GM03348 (cell line): ENCODE measurements at regions not wholly inside any gene's neighbourhood (a gene's known extent, or its start where the extent isn't known, plus 50 kb on each side); places are given as distances from the start of the nearest gene placed in this dataset.
"Not testable (repeated sequence)": the region's sequence is repeated elsewhere in the genome, so short reads cannot be mapped to it uniquely, and the experiment has no call there.

Experiments used
- DNase-seq: peaks from one replicate; pipeline ENCODE4 v3.0.0; 2012; ENCODE audit warnings: low spot score

DNA sequence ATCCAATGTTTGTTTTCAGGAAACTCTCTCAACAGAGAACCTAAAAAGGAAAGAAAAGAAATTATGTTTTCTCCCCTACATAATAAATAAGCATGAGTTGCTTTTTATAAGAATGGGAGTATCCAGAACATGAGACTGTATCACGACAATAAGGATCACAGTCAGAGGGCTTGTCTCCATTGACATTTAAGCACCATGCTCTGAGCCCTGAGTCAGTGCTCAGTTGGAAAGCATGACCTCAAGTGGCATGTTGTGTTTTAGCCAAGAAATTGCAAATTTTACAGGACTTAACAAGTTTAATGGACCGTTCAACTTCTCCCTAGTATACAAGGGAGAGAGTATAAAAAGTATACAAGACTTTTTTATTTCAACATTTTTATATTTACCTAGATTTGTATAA, 431.6 kb downstream of the GJA1 start:
- DNase-seq: no peak

DNA sequence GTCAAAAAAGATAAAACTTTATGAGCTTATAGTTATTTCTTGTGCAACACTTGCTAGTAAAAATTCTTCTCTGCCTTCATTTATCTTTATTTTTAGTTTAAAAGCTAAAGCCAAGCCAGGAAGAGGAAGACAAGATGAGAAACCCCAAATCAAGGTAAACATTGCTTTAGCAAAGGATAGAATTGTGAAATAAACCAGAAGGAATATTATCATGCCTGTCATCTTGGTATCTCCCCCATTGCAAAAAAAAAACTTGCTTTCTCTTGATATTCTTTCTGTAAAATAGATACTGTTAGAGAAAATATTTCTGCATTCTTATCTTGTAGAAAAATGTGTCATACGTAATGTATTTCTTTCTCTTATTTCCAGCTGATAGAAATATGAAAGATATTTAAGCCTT, 432.8 kb downstream of the GJA1 start:
- DNase-seq: no peak

DNA sequence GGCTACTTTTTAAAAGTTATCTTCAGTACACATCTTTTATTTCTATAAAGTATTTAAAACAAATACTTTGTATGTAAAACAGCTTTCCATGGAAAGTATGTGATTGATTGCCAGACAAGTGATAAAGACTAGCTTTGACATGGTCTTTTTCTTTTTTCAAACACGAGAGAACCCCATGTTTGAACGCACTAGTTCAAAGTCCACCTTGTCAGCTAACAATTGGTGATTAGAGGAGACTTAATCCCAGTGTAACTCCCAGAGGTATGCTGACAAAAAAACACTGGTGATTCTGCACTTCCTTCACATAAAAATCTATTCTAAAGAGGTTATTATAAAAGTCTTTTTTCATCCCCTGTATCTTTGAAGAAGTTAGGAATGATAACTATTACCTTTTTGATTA, 438.1 kb downstream of the GJA1 start:
- DNase-seq: no peak

DNA sequence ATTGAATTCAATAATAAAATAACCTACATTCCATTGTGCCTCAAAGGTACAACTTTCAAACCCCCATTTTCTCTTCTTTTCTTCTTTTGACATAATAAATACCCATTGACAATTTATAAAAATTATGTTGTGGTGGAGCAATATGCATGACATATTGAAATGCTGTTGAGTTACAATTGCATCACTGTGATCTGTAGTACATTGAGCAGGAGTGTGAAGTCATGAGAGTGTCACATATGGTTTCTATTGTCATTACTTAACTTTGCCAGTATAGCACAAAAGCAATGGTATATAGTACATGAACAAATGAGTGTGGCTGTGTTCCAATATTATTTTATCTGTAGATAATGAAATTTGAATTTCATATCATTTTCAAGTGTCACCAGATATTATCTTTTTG, 441.3 kb downstream of the GJA1 start:
- no peak for DNase-seq

DNA sequence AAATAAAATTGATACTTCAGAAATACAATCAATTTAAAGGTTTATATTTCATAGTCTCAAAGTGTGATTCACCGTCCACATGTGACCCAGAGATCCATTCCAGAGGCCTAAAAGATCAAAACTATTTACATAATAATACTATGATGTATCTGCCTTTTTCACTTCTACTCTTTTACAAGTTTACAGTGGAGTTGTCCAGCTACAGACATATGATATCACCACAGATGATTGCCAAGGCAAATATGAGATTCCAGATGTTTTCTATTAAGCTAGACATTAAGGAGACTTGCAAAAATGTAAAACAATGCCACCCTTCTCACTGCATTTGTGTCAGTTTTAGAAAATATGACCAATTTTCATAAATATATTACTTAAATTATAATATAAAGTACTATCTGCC, 443.7 kb downstream of the GJA1 start:
- DNase-seq: peak; percentile 48

DNA sequence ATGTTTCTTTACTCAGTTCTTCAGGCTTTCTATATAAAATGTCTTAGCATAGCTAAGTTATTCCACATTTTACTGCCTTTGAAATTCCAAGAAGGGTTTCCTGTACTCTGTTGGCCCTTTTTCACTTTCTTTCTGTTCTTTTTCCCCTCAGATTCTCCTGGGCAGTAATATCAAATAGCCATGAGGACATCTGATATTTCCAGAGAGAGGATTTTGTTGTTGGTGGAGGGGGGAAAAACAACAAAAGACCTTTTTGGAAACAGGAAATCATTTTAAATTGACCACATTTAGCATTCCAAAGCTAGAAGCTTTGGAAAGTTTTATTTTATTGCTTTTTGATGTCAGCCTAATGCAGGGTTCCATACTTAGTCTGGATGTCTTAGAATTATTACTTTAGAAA, 445.4 kb downstream of the GJA1 start:
- DNase-seq: no peak

DNA sequence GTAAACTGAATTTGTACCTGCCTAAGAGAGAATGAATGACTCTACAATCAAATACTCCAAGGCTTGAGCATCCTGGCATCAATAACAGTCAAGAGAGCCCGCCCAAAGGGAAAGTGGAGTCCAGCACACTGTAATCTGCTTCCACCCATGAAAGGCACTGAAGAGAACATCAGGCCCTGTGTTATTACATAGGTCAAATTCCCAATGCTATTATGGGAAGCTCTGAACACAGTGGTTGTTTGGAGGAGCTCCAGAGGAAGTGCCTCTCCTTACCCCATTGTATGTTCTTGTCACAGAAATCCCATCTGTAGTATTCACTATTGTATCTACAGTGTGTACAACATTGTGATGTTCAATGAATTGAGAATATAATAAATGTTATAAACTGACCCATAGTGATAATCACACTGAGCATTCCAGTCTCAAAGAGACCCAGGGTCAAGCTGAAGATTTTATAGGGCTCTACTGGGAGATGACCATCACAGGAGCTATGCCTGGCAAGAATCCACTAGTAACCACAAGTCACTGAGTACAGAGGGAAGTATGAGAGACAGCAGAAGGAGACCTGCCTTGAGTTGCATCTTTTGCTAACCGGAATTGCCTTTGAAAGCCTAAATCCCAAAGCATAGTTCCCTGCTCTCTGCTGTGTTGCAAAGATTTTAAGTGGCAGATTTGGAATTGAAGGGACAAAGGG, 446.7 kb downstream of the GJA1 start:
- peak; percentile 62 for DNase-seq

DNA sequence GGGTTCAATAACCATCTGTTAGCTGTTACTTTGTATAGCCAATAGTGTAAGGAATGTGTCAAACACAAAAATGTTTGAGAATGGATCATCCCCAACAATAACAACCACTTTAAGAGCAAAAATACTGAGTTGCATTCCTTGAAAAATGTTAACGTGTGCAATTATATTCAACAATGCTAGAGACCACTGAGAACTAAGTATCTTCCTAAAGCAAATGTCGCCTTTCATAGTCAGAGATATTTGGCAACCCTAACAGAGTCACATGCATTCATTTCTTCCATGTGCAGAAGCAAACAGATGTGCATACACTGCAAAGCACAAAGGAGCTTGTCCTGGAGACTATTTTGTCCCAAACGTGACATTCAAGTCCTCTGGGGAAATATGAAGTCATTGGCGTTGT, 448.6 kb downstream of the GJA1 start:
- no peak for DNase-seq

DNA sequence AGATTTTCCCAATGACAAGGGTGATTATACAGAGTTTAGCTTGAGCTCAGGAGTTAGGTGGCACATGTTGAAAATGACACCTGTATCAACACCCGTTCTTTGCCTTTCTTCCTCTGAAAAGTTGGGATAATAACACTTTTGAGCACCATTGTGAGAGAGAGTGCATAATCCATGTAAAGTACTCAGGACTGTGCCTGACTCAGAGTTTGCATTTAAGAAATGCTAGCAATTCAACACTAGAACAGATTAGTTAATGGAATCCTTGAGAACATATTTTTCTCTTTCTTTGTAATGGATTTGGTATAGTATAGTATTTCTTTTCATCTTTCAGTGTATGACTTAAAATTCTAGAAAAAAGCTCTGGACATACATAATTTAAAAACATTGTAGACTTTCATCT, 449.2 kb downstream of the GJA1 start:
- DNase-seq: no peak

DNA sequence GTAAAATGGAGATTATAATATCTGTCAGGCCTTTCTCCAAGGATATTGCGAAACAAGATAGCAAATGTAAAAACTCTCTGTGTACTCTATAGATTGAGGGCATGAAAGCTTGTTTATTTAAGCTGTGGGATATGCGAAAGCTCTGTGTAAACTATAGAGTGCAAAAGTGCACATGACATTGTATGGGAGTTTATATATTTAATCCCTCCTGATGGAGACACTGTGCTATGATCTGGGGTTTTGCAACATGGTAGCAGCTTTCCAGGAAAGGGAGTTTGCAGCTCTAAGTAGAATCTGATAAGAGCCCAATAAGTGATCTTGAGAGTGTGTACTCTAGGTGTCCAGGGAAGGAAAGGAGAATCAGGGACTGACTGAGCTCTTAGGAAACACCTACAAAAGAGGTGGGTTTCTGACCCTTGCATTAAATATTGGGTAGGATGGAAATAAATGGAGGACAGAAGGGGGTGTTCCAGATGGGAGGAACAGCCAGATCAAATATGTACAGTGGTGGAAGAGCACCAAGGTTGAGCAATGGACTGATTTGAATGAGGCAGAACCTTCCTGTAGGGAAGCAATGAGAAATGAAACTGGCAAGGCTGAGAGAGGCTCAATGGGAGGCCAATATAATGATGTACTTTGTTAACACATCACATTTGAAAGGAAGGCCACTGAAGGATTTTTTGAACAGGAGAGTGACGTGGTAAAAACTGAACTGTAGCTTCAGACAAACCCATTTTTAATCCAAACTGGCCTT, 450.1 kb downstream of the GJA1 start:
- DNase-seq: no peak

DNA sequence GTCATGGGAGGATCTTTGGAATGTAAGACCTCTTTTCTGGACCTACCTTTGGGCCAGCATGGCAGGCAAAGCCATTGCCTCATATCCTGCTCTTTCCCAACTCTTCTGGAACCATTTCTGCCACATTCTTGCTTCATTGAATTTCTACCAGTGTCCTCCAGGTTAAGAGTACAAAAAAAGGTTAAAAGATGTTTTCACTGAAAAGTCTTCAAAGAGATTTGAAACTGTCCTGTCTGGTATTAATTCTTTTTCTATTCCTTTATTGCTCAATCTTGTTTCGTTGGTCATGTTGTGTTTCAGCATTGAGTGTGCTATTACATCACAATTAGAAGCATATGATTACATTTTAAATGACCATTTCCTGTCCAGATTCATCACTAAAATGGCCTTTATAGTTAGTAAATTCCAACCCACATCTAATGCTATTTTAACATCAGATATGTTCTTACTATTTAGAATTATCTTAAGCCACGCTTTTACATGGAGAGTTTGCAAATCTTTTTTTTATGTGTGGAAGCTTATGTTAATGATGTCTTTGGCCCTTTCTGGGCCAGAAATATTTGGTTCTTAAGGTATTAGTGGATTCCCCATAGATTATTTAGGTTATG, 450.9 kb downstream of the GJA1 start:
- DNase-seq: peak; percentile 24

DNA sequence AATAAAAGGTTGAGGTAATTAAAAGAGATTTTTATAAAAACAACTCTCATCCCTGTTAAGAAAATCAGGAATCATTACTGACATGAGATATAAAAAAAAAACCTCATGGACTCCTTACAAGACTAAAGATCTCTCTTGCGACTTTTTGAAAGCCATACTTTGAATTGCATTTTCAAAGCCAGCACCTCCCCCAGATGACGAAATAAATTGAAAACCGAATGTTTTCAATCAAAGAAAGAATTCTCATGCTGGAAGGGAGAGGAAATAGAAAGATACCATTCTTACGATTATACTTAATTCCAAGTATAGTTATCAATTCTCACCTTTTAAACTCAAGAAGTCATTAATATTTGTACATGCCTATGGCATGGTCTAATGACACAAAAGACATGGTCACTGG, 452.3 kb downstream of the GJA1 start:
- no peak for DNase-seq

DNA sequence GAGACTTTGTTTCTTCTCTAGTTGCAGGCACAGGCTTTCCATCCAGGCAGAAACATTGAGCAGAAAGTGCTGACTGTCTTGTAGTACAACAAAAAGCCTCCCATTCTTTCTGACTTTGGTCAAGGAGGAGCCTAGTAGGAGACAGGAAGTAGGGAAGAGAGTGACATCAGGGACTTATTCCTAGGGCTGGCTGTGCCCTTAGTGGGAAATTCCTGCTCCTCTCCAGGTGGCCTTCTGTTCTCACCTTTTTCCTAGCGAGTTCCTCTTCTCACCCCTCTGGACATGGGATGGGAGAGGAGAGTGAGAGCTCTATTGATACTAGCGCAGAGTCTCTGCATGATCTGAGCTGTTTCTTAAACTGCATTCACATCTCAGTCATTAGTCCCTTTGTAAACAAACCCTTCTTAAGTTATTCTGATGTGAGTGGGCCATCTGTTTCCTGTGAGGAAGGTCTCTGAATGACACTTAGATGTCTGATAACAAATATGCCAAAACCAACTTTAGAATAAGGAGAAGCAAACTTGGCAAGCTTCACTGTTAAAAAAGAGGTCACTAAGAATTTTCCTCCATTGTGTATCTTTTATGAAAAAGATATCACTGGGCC, 455.0 kb downstream of the GJA1 start:
- DNase-seq: no peak

DNA sequence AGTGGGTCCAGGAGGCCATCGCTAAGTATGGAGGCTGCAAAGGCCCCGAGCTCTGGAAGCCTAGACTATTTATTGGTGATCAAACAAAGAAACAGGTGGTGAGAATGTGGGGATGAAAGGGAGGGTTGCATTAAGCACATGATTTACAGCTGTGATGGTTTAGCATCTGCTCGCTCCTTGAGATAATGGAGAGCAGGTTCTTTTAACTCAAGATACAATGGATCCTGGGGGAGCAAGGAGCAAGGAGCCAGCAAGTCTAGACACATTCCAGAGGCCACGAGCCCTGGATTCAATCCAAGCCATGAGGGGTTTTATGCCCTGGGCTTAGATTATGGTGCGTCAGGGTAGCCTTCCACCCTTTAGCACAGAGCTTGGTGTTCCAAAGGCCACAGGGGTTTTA, 460.3 kb downstream of the GJA1 start:
- DNase-seq: not testable (repeated sequence)

DNA sequence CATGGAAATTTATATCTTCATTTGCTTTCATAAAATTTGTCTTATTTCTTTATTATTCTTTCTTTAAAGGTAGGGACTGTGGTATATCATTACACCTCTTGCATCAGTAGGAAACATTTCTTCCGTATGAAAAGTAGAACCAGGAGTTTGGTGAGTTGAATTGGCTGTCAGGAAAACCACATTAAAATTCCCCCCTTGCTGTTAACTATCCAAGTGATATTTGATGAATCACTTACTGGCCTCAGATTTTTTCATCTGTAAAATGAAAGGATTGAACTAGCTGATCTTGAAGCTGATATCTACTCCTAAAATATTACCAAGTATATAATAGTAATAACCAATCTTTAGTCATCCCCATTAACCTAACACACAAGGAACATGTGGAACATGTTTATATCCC, 460.9 kb downstream of the GJA1 start:
- no peak for DNase-seq

DNA sequence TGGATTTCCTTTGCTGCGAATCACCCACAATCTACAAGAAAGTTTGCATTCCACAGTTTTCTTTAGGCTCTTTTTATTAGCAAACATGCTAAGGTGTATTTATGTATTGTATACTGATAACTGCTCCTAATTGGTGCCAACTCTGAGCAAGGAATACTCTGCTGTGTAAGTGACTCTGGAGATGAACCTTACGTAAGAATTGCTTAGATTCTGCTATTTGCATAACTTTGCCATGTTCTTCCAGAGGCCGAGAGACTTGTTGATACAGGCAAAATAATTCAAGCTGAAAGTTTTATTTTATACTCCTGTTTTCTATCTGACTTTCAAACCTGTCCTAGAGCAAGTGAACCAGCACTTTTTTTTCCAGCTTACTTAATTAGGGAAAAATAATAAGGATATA, 461.3 kb downstream of the GJA1 start:
- DNase-seq: no peak

DNA sequence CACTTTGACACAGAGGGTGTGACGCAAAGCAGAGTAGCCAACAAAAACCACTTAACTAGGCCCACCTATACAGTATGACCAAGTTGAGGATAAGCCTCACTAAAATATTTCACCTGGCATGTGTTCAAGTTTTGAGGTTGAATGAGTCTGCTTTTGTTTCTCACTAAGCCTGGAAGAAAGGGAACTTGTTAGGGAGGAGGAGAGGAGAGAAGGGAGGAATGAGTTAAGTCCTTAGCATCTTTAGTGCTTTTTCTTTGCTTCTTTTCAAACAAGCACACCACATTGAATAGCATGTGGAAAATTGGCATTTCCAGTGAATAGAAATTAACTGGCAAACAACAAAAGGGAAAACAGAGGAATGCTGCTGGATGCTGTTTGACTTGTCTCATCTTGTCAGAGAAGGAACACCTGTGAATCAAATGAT, 461.9 kb downstream of the GJA1 start:
- no peak for DNase-seq

DNA sequence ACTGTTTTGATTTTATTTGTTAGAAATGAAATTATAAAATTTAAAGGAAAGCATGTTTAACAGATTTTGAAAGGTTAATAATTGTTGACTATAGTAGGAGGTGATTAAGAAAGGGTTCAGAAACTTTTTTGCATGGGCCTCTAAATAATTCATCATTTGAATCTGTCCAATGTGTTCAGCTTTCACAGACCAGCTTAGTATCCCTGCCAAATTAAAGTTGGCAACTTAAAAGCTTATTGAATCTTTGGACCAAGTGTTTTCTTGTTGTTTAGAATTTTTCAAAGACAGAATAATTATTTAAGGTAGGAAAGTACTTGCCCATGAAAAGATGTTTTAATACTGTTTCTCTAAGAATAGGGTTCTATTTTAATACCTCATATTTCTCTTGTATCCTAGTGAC, 466.0 kb downstream of the GJA1 start:
- DNase-seq: no peak

DNA sequence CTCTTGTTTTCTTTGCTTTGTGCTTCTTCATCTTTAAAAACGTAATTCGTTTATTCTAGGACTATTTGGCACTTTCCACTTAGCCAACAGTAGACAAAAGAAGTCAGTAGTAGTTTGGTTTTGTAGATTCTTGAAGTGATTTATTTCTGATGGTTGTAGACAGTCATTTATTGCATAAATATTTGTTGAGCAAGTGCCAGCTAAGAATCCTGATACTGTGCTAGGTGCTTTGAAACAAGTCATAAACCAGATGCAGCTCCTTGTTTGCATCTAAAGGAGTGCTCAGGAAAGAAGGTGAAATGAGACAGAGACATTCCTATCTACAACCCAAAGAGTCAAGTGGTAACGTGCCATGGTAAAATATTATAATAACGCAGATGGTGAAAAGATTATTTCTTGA, 469.1 kb downstream of the GJA1 start:
- DNase-seq: no peak

DNA sequence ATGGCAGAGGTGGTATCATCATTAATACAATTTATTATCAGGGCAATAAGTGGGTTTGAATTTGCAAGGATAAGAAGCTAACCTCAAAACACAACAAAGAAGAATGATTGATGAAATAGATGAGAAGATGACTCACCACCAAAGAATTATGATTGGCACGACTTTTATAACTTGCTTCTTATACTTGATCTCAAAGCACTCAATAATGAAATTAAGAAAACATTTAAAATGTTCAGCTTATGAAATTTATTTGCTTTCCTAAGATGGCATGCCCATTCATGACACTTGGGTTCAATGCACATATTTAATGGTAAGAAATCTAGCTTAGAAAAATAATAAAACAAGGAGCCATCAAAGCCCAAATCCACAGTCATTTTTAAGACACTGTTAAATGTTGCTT, 477.5 kb downstream of the GJA1 start:
- no peak for DNase-seq

DNA sequence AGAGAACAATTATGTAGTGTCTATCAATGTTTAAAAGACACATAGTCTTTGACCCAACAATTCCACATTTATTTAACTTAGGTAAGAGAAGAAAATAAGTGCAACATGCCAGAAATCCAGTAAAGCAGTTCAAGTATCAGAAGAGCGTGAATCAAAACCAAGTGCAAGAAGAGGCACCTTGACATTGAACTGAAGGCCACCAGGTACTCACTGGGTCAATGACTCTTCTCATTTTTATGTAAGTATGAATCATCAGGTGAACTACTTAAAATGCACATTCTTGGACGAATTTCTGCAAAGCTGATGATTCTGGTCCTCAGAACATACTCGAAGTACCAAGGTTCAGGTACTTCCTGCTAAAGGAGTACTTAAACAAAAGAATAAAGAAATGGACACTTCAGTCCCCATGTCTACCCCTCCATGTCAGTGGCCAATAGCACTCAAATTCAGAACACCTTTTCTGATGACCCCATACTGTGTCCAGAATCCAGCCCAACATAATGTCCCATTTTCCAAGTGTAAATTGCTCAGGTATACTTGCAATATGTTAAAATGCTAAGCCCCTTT, 481.9 kb downstream of the GJA1 start:
- no peak for DNase-seq

DNA sequence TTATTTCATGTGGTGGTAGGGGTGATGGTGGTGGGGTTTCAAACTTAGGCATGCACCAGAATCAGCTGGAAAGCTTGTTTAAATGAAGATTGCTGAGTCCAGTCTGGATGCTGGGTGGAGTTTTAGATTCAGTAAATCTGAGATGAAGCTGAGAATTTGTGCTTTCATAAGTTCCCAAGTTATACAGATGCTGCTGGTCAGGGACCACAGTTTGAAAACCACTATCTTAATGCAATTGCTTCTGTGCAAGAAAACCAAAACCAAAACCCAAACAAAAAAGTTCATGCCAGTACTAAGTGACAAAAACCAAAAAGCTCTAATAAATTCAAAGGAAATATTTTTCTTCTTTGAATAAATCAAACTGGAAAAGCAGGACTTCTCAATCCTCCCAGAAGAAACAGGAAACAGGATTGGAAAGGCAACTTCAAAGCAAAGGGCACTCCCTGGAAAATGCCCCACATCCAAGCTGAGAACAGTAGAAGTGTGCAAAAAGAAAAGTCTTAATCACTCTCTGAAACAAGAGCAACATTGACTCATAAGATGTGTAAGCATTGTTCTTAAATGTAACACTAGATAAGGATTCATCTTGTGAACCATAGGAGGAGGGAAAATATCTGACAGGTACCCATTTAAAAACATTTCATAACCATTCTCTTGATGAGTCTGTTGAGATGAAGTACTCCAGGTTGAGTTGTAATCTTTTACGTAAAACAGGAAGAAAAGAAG, 481.5 kb upstream of the HSF2 start:
- no peak for DNase-seq
